Ishikawa (cell line): ENCODE measurements at regions not wholly inside any gene's neighbourhood (a gene's known extent, or its start where the extent isn't known, plus 50 kb on each side); places are given as distances from the start of the nearest gene placed in this dataset.

Experiments used
- CEBPB ChIP-seq: IDR thresholded peaks from 2 replicates; pipeline ENCODE4 v1.6.1; 2012
- CREB1 ChIP-seq: IDR thresholded peaks from 2 replicates; pipeline ENCODE4 v1.6.1; 2012; ENCODE audit warnings: low read depth
- EGR1 ChIP-seq: IDR thresholded peaks from 2 replicates; pipeline ENCODE4 v1.6.1; 2012
- EP300 ChIP-seq: IDR thresholded peaks from 2 replicates; pipeline ENCODE4 v1.6.1; 2012; ENCODE audit warnings: borderline replicate concordance
- FOXM1 ChIP-seq: IDR thresholded peaks from 2 replicates; pipeline ENCODE4 v1.6.1; 2012; ENCODE audit warnings: low read depth, borderline replicate concordance
- NFIC ChIP-seq: IDR thresholded peaks from 2 replicates; pipeline ENCODE4 v1.6.1; 2012
- RAD21 ChIP-seq: IDR thresholded peaks from 2 replicates; pipeline ENCODE4 v1.6.1; 2012; ENCODE audit warnings: low read depth
- TAF1 ChIP-seq: IDR thresholded peaks from 2 replicates; pipeline ENCODE4 v1.6.1; 2012; ENCODE audit warnings: low read depth, mild to moderate bottlenecking
- TCF12 ChIP-seq: IDR thresholded peaks from 2 replicates; pipeline ENCODE4 v1.6.1; 2012; ENCODE audit warnings: low read depth
- TEAD4 ChIP-seq: IDR thresholded peaks from 2 replicates; pipeline ENCODE4 v1.6.1; 2012
- YY1 ChIP-seq: IDR thresholded peaks from 2 replicates; pipeline ENCODE4 v1.6.1; 2012; ENCODE audit warnings: low read depth
- ZBTB7A ChIP-seq: IDR thresholded peaks from 2 replicates; pipeline ENCODE4 v1.6.1; 2012; ENCODE audit warnings: low read depth
- TF ChIP-seq, protein P1 (sequence below): IDR thresholded peaks from 2 replicates; pipeline ENCODE4 v1.6.1; 2012; ENCODE audit warnings: low read depth, mild to moderate bottlenecking
- TF ChIP-seq, protein P2 (sequence below): IDR thresholded peaks from 2 replicates; pipeline ENCODE4 v1.6.1; 2012
- TF ChIP-seq, protein P3 (sequence below): IDR thresholded peaks from 2 replicates; pipeline ENCODE4 v1.6.1; 2012

DNA sequence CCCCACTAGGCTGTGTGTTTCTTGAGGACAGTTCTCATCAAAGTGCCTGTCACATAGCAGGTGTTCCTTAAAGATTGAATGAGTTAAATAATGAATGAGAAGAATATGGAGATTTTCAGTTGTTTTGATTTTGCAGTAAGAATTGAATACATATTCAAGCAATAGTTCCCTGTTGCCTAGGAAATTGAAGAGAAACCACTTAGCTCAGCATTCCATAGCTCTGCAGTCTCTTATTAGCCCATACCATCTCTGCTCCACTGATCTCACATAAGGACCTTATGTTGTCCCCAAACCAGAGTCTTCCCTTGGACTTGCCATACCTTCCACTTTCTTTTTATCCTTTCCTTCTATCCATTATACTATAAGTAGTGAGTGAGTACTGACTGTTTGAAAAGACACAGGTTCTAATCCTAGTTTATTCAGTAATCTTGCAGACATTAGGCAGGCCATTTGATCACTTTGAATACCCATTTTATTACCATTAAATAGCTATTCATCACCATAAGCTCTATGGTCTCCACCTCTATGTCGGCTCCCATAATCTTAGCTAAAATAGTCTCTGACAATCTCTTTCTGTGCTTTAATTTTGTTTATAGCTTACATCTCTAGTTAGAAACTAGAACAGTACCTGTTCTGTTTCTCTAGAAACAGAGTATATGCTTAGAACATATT lies 1059.6 kb upstream of the SLIT2 start:
- no peak for TF ChIP-seq CEBPB
- no peak for TF ChIP-seq RAD21
- TF ChIP-seq ZBTB7A = no peak
- TF ChIP-seq EP300 = no peak
- TF ChIP-seq EGR1 = no peak
- no peak for TF ChIP-seq YY1
- TF ChIP-seq, protein P1, sequence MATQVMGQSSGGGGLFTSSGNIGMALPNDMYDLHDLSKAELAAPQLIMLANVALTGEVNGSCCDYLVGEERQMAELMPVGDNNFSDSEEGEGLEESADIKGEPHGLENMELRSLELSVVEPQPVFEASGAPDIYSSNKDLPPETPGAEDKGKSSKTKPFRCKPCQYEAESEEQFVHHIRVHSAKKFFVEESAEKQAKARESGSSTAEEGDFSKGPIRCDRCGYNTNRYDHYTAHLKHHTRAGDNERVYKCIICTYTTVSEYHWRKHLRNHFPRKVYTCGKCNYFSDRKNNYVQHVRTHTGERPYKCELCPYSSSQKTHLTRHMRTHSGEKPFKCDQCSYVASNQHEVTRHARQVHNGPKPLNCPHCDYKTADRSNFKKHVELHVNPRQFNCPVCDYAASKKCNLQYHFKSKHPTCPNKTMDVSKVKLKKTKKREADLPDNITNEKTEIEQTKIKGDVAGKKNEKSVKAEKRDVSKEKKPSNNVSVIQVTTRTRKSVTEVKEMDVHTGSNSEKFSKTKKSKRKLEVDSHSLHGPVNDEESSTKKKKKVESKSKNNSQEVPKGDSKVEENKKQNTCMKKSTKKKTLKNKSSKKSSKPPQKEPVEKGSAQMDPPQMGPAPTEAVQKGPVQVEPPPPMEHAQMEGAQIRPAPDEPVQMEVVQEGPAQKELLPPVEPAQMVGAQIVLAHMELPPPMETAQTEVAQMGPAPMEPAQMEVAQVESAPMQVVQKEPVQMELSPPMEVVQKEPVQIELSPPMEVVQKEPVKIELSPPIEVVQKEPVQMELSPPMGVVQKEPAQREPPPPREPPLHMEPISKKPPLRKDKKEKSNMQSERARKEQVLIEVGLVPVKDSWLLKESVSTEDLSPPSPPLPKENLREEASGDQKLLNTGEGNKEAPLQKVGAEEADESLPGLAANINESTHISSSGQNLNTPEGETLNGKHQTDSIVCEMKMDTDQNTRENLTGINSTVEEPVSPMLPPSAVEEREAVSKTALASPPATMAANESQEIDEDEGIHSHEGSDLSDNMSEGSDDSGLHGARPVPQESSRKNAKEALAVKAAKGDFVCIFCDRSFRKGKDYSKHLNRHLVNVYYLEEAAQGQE = no peak

DNA sequence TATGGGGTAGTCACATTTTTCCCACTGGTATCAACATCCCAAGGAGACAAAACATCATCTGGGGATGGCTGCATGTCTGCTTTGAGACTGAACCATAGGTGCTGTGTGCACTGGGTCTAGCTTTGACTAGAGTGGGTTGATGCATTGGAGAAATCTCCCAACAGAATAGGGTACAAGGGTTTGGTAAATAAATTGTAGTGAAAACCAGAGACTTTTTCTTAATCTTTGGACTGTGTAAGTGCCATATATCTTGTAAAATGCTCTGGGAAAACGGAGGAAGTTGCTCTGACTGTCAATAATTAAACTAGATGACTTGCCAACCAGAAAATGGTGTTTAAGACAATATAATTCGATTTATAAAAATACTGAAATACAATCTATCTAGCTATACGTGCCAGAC lies 1064.0 kb upstream of the SLIT2 start:
- TF ChIP-seq TCF12 (no peak), RAD21 (no peak), CREB1 (no peak), CEBPB (no peak)
- TF ChIP-seq, protein P2, sequence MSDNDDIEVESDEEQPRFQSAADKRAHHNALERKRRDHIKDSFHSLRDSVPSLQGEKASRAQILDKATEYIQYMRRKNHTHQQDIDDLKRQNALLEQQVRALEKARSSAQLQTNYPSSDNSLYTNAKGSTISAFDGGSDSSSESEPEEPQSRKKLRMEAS = no peak
- TF ChIP-seq, protein P1 = no peak

DNA sequence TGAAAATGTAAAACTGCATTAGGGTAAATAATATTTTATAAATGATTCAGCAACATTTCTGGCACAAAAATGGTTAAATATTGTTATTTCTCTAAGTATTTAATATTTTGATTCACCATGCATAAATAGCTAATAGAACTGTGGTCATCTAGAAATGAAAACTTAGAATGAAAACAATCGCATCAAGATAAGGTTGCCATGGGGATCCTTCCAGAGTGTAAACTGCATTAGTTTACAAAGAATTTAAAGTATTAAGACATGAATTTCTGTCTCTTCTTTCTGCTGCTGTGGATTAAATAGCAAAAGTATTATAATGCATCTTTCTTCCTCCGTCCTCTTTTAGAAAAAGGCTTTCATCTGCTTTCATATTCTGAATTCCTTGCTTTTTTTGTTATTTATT lies 1064.6 kb upstream of the SLIT2 start:
- no peak for TF ChIP-seq TCF12
- TF ChIP-seq, protein P2 = no peak
- TF ChIP-seq TEAD4 = no peak
- TF ChIP-seq FOXM1 = no peak
- no peak for TF ChIP-seq EGR1
- TF ChIP-seq, protein P1 = no peak
- TF ChIP-seq NFIC = no peak
- no peak for TF ChIP-seq CEBPB
- TF ChIP-seq, protein P3, sequence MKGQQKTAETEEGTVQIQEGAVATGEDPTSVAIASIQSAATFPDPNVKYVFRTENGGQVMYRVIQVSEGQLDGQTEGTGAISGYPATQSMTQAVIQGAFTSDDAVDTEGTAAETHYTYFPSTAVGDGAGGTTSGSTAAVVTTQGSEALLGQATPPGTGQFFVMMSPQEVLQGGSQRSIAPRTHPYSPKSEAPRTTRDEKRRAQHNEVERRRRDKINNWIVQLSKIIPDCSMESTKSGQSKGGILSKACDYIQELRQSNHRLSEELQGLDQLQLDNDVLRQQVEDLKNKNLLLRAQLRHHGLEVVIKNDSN = no peak
- no peak for TF ChIP-seq CREB1
- no peak for TF ChIP-seq EP300
- no peak for TF ChIP-seq YY1
- TF ChIP-seq RAD21 = no peak
- no peak for TF ChIP-seq ZBTB7A
- no peak for TF ChIP-seq TAF1

DNA sequence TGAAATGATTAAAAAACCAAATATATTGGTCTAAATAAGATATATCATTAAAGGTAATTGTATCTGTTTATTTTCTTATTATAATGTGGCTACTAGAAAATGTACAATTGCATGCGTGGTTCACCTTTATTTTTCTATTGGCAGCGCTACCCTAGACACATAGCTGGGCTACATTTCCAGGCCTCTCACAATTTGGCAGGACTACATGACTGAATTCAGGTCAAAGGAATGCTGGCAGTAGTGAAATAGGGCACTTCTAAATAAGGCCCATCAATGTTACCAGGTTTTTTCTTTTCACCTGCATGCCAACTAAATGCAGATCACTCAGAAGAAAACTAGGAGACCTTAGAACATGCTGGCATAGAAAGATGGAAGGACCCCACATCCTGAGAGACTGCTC lies 1072.9 kb upstream of the SLIT2 start:
- no peak for TF ChIP-seq CEBPB
- TF ChIP-seq TAF1 = no peak
- TF ChIP-seq, protein P2 = no peak
- no peak for TF ChIP-seq TEAD4
- TF ChIP-seq NFIC = no peak
- TF ChIP-seq, protein P3 = no peak
- no peak for TF ChIP-seq TCF12
- no peak for TF ChIP-seq RAD21
- no peak for TF ChIP-seq FOXM1
- TF ChIP-seq, protein P1 = no peak
- no peak for TF ChIP-seq YY1
- TF ChIP-seq EP300 = no peak
- TF ChIP-seq ZBTB7A = no peak
- TF ChIP-seq EGR1 = no peak
- no peak for TF ChIP-seq CREB1
